ENCODE measurements at regions not wholly inside any gene's neighbourhood (a gene's known extent, or its start where the extent isn't known, plus 50 kb on each side); places are given as distances from the start of the nearest gene placed in this dataset.

GRCh38 chr2:74036010-74036409 lies 51.3 kb downstream of the TET3 start:
- DNase-seq = no peak

GRCh38 chr2:74036450-74037195 lies 51.9 kb downstream of the TET3 start:
- no peak for DNase-seq

- DNase-seq = no peak
Measured at GRCh38 chr2:74037379-74037860, 52.7 kb downstream of the TET3 start.

GRCh38 chr2:74039611-74040010 lies 54.9 kb downstream of the TET3 start:
- DNase-seq = no peak

- no peak for DNase-seq
Measured at GRCh38 chr2:74041182-74041581, 56.5 kb downstream of the TET3 start.

- DNase-seq = no peak
Measured at GRCh38 chr2:74041726-74042125, 57.0 kb downstream of the TET3 start.

- no peak for DNase-seq
Measured at GRCh38 chr2:74042606-74043005, 57.9 kb downstream of the TET3 start.

- no peak for DNase-seq
Measured at GRCh38 chr2:74043345-74044329, 58.9 kb downstream of the TET3 start.

GRCh38 chr2:74044999-74045398 lies 60.3 kb downstream of the TET3 start:
- no peak for DNase-seq

- no peak for DNase-seq
Measured at GRCh38 chr2:74045454-74045853, 60.7 kb downstream of the TET3 start.

- DNase-seq = no peak
Measured at GRCh38 chr2:74046441-74046840, 61.7 kb downstream of the TET3 start.

- DNase-seq = no peak
Measured at GRCh38 chr2:74047152-74047551, 62.4 kb downstream of the TET3 start.

GRCh38 chr2:74048147-74048546 lies 63.4 kb downstream of the TET3 start:
- DNase-seq = no peak

GRCh38 chr2:74048843-74049519 lies 64.3 kb downstream of the TET3 start:
- no peak for DNase-seq

GRCh38 chr2:74050151-74050550 lies 65.4 kb downstream of the TET3 start:
- DNase-seq = no peak

- DNase-seq = no peak
Measured at GRCh38 chr2:74051504-74051903, 66.8 kb downstream of the TET3 start.

GRCh38 chr2:74052732-74053710 lies 68.3 kb downstream of the TET3 start:
- peak; percentile 32 for DNase-seq

GRCh38 chr2:74053959-74054715 lies 69.4 kb downstream of the TET3 start:
- no peak for DNase-seq

- no peak for DNase-seq
Measured at GRCh38 chr2:74059137-74059775, 74.5 kb downstream of the TET3 start.

- no peak for DNase-seq
Measured at GRCh38 chr2:74063486-74063885, 78.8 kb downstream of the TET3 start.

- no peak for DNase-seq
Measured at GRCh38 chr2:74065456-74065855, 80.7 kb downstream of the TET3 start.

Measured in CD4-positive, alpha-beta T cell treated with Interleukin-17A for 1 hour (primary cell).